ENCODE measurements at regions not wholly inside any gene's neighbourhood (a gene's known extent, or its start where the extent isn't known, plus 50 kb on each side); places are given as distances from the start of the nearest gene placed in this dataset.
"Not testable (repeated sequence)": the region's sequence is repeated elsewhere in the genome, so short reads cannot be mapped to it uniquely, and the experiment has no call there.

- no peak for DNase-seq
- intact Hi-C loops (cut with DNase I): no loop called here
These were observed 78.2 kb upstream of the UXS1 start for GRCh38 chr2:106272216-106272807.

- peak in 1 of 42 donors; percentile 32 for DNase-seq
- intact Hi-C loops (cut with DNase I): no loop called here
These were observed 76.4 kb upstream of the UXS1 start for GRCh38 chr2:106270471-106270891.

- peak in 5 of 42 donors; percentile 13 to 43 (median 27) for DNase-seq
- intact Hi-C loops (cut with DNase I): no loop called here
These were observed 75.6 kb upstream of the UXS1 start for GRCh38 chr2:106269591-106270291.

- intact Hi-C loops (cut with DNase I): no loop called here
- peak in 1 of 42 donors; percentile 21 for DNase-seq
These were observed 73.9 kb upstream of the UXS1 start for GRCh38 chr2:106267997-106268396.

- intact Hi-C loops (cut with DNase I): no loop called here
- DNase-seq: peak in 3 of 42 donors; percentile 23 to 52 (median 37)
These were observed 67.8 kb upstream of the UXS1 start for GRCh38 chr2:106261871-106262321.

- DNase-seq; intact Hi-C loops (cut with DNase I): not testable (repeated sequence)
These were observed 64.8 kb upstream of the UXS1 start for GRCh38 chr2:106258859-106259258.

GRCh38 chr2:106257830-106258229, 63.7 kb upstream of the UXS1 start:
- no peak for DNase-seq
- intact Hi-C loops (cut with DNase I): no loop called here

GRCh38 chr2:106257135-106257534, 63.0 kb upstream of the UXS1 start:
- intact Hi-C loops (cut with DNase I): no loop called here
- DNase-seq: peak in 1 of 42 donors; percentile 13

- intact Hi-C loops (cut with DNase I); DNase-seq: not testable (repeated sequence)
These were observed 55.2 kb upstream of the UXS1 start for GRCh38 chr2:106249157-106249828.

- intact Hi-C loops (cut with DNase I): not testable (repeated sequence)
- peak in 10 of 42 donors; percentile 7 to 41 (median 27) for DNase-seq
These were observed 54.5 kb upstream of the UXS1 start for GRCh38 chr2:106248548-106249151.
